ENCODE measurements at regions not wholly inside any gene's neighbourhood (a gene's known extent, or its start where the extent isn't known, plus 50 kb on each side); places are given as distances from the start of the nearest gene placed in this dataset.

DNA sequence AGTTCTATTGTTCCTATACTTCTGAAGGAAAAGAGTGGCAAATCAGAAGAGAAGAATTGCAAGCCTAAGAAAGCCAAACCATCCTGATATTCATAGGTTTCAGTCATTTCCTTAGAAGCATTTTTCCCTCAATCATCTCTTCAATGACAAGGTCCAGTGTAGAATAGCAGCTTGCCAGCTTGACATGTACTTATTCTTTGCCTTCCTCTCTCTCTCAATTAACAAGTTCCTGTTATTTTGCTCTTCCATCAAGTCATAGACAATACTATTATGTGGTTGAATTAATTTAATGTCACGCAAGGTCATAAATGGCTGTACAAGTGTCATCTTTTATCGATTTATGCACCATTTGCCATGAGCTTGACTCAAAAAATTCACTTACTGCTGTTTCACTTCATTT is 216.3 kb upstream of the MBL2 start:
- TF ChIP-seq, protein P1, sequence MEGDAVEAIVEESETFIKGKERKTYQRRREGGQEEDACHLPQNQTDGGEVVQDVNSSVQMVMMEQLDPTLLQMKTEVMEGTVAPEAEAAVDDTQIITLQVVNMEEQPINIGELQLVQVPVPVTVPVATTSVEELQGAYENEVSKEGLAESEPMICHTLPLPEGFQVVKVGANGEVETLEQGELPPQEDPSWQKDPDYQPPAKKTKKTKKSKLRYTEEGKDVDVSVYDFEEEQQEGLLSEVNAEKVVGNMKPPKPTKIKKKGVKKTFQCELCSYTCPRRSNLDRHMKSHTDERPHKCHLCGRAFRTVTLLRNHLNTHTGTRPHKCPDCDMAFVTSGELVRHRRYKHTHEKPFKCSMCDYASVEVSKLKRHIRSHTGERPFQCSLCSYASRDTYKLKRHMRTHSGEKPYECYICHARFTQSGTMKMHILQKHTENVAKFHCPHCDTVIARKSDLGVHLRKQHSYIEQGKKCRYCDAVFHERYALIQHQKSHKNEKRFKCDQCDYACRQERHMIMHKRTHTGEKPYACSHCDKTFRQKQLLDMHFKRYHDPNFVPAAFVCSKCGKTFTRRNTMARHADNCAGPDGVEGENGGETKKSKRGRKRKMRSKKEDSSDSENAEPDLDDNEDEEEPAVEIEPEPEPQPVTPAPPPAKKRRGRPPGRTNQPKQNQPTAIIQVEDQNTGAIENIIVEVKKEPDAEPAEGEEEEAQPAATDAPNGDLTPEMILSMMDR (IDR thresholded peaks at IDR 0.05) = no peak
- TF ChIP-seq POLR2A (IDR thresholded peaks at IDR 0.05) = no peak
